ENCODE measurements at regions not wholly inside any gene's neighbourhood (a gene's known extent, or its start where the extent isn't known, plus 50 kb on each side); places are given as distances from the start of the nearest gene placed in this dataset.
"Not testable (repeated sequence)": the region's sequence is repeated elsewhere in the genome, so short reads cannot be mapped to it uniquely, and the experiment has no call there.

GRCh38 chr11:109680127-109680526, 258.1 kb downstream of the C11orf87 start:
- DNase-seq (ENCODE audit: low read depth), result no peak

DNA sequence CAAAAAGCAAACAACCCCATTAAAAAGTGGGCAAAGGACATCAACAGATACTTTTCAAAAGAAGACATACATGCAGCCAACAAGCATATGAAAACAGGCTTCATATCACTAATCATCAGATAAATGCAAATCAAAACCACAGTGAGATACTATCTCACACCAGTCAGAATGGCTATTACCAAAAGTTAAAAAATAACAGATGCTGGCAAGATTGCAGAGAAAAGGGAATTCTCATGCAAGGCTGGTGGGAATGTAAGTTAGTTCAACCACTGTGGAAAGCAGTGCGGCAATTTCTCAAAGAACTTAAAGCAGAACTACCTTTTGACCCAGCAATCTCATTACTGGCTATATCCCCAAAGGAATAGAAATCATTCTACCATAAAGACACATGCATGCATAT, 260.8 kb downstream of the C11orf87 start:
- not testable (repeated sequence) for DNase-seq (ENCODE audit: low read depth)

DNA sequence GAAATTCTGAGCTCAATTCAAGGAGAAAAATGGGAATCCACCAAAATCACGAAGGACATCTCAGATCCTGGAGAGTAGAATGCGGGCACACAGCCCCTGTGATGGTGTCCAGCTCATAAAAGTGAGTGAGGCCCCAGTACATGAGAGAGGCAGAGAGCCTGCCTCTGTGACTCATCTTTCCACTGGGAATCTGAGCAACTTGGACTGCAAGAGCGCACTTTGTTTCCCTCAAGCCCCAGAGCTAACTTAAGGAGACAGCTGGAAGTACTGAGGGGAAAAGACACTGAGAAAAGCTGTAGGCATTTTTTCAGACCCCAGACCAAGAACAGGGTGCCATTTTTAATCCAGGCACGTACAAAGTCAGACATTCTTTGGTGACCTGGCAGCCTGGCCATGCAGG, 273.7 kb downstream of the C11orf87 start:
- DNase-seq (ENCODE audit: low read depth), result no peak

- no peak for DNase-seq (ENCODE audit: low read depth)
Measured at GRCh38 chr11:109696191-109696897, 274.4 kb downstream of the C11orf87 start.

GRCh38 chr11:109697140-109697843, 275.3 kb downstream of the C11orf87 start:
- no peak for DNase-seq (ENCODE audit: low read depth)

DNA sequence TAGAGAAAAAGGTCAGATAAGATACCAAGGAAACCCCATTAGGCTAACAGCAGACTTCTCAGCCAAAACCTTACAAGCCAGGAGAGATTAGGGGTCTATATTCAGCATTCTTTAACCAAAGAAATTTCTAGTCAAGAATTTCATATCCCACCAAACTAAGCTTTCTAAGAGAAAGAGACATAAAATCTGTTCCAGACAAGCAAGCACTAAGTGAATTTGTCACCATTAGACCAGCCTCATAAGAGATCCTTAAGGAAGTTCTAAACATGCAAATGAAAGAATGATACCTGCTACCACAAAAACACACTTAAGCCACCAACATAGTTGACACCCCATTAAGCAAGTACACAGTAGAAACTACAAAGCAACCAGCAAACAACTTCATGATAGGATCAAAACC, 276.2 kb downstream of the C11orf87 start:
- no peak for DNase-seq (ENCODE audit: low read depth)

DNA sequence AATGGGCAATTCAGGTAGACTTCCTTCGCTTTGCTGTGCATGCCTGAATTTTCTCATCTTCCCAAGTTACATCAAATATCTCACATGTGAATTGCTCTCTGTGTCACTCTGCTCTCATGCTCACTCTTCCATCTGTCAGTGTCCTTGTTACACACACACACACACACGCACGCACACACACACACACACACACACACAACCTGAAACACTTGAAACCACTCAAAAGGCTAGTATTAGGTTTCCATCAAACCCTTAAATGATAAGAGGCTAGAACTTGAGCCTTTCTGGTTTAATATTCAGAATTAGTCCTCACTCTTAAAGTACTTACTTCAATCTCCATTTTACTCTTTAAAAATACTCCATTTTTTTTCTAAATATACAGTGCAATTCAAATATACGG, 282.4 kb downstream of the C11orf87 start:
- no peak for DNase-seq (ENCODE audit: low read depth)

DNA sequence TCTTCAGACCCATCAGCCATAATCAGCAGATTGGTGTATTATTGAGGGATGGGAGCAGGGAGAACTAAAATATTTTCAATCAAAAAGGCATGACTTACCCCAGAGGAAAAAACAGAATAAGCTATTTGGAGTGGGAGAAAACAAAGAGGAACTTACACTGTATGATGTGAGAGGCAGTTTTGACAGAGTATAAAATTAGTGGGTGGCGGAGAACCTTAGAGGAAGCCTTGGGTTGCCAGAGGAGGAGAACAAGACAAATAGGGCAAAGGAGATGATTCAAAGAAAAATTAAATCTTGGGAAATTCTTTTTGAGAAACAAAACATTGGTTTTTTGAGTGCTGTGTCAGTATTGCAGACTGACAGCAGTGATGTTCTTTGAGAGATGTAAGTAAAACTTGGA, 285.0 kb downstream of the C11orf87 start:
- no peak for DNase-seq (ENCODE audit: low read depth)

DNA sequence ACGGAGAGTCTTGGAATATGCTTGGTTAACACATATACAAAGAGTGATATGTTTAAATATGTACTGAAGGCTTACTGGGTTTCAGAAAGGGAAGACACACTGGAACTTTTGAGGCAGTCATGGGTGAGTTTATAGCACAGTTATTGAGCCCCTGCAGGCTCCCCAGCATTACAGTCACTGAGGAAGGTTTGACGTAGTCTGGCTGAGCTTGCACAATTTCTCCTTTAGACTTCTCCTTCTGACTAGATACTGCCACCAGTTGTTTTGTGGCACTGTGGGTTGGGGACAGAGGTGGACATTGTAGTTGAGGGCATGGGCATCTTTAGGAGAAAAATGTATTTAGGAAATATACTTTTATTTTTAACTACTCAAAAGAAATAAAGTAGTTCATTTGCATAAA, 285.4 kb downstream of the C11orf87 start:
- DNase-seq (ENCODE audit: low read depth), result no peak

GRCh38 chr11:109708184-109708583, 286.2 kb downstream of the C11orf87 start:
- DNase-seq (ENCODE audit: low read depth), result no peak

GRCh38 chr11:109714444-109714843, 292.5 kb downstream of the C11orf87 start:
- DNase-seq (ENCODE audit: low read depth), result not testable (repeated sequence)

DNA sequence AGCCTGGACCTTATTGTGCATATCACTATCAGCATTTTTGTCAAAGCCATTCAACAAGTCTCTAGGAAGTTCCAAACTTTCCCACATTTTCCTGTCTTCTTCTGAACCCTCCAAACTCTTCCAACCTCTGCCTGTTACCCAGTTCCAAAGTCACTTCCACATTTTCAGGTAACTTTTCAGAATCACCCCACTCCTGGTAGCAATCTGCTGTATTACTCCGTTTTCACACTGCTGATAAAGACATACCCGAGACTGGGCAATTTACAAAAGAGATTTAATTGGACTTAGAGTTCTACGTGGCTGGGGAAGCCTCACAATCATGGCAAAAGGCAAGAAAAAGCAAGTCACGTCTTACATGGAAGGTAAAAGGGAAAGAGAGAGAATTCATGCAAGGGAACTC, 293.4 kb downstream of the C11orf87 start:
- DNase-seq (ENCODE audit: low read depth), result not testable (repeated sequence)

DNA sequence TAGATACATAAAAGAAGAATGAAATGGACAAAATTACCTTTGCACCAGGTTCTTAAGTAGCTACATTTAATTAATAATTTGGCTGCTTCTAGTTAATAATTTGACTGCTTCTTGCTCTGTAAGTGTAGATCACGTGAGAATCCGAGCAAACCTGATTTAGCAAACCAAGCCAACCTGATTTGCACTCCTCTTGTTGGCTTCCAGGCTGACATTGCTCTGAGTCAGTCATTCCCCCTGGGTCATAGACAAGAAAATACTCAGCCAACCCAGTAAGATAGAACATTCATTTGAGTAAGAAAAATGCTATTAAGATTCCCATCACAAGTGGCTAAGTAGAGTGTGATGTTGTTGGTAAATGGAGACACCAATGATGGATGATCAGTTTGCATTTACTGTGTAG, 304.1 kb downstream of the C11orf87 start:
- no peak for DNase-seq (ENCODE audit: low read depth)

GRCh38 chr11:109728056-109728455, 306.1 kb downstream of the C11orf87 start:
- DNase-seq (ENCODE audit: low read depth), result no peak

GRCh38 chr11:109729761-109730160, 307.8 kb downstream of the C11orf87 start:
- no peak for DNase-seq (ENCODE audit: low read depth)

- no peak for DNase-seq (ENCODE audit: low read depth)
Measured at GRCh38 chr11:109730669-109731068, 308.7 kb downstream of the C11orf87 start.

DNA sequence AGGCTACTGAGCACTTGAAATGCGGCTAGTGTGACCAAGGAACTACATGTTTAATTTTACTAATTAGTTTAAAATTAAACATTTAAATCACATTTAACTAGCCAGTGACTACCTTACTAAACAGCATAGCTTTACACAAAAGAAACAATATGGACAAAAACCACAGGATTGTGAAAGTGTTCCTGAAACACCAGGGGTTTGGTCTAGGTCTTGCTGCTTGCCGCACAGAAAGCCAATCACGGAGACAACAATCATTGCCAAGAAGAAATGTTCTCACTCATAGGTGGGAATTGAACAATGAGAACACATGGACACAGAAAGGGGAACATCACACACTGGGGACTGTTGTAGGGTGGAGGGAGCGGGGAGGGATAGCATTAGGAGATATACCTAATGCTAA, 309.5 kb downstream of the C11orf87 start:
- no peak for DNase-seq (ENCODE audit: low read depth)

DNA sequence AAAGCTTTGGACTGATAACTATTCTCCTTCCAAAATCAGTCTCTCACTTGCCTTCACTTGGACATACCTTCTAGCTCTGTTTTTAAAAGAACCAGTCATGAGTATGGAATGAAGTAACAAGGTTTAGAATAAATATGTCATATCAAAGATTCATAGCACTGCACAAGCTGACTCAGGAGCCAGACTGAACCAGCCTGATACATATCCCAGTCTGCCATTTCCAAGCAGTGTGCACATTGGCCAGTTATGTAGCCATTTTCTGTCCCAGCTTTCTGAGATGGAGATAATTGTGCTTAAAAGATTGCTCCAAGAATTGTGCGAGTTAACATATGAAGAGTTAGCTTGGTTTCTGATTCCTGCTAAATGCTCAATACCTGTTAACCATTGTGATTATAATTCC, 311.3 kb downstream of the C11orf87 start:
- no peak for DNase-seq (ENCODE audit: low read depth)

DNA sequence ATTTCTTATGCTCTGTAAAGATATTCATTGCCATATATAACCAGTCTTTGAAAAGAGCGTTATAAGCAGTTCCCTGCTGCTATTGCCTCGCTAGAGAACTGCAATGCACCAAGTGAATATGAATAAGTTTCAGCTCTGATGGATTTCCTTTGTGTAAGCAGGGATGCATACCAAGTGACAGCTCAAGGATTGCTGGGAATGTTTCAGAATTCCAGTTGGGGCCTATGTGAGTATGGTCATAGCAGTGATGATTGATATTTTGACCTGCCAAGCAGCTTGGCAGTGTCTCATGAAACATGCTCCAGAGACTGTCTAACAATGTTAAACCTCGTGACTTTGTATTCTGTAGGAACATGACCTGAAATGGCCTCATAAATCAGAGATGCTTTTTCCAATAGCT, 312.6 kb downstream of the C11orf87 start:
- no peak for DNase-seq (ENCODE audit: low read depth)

DNA sequence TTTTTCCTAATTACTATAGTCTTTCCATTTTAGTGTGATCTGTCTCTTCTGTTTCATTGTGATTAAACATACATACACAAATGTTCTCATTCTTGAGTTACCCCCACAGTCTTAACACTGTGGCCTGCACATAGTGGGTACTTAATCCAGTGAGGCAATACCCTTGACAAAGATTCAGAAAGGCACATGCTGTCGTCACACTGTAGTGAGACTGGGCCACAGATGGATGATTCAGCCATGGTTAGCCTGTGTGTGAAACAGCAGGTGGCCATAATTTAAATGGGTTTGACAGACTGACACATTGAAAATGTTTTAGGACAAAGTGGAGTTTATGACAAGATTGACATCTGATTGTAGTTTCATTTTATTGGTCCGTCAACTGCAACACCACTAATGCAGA, 313.1 kb downstream of the C11orf87 start:
- no peak for DNase-seq (ENCODE audit: low read depth)

GRCh38 chr11:109739379-109739778, 317.4 kb downstream of the C11orf87 start:
- no peak for DNase-seq (ENCODE audit: low read depth)

DNA sequence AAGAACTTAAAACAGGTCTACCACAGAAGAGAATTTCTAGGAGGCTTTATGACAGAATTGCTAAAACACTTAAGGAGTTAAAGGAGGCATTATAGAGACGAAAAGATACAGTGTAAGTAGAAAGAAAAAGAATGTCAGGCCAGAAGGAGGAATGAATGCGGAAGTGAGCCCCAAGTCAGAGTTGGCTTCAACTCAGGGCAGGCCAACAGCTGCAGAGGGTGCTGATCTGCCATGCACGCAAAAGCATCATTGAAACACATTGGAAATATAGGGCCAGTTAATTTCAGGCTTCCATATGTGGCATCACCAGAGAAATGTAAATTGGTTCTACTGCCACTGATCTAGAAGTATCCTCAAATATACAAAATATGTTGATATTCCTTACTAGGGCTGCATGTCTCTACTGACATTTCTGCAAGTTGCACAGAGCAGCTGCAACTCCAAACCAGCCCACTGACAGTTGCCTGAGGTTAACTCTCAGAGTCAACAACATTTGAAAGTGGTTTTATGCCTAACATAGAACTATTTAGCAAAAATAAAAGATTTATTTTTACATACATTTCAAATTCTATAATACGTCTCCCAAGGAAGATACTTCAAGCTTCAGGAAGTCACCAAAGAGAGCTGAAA, 324.1 kb downstream of the C11orf87 start:
- no peak for DNase-seq (ENCODE audit: low read depth)

- no peak for DNase-seq (ENCODE audit: low read depth)
Measured at GRCh38 chr11:109747839-109748238, 325.8 kb downstream of the C11orf87 start.

Measured in stimulated activated CD8-positive, alpha-beta memory T cell treated with anti-CD3 and anti-CD28 coated beads, Interleukin-4, amount 100 ng/mL, for 24 hours (primary cell).